ENCODE measurements at regions not wholly inside any gene's neighbourhood (a gene's known extent, or its start where the extent isn't known, plus 50 kb on each side); places are given as distances from the start of the nearest gene placed in this dataset.

- Histone ChIP-seq H3K4me3 (ENCODE audit: low read depth, low read length) (no peak overlapping the region), H3K4me1 (ENCODE audit: control insufficient read depth, insufficient read depth, low read length) (peaks cover 7% of the 10 kb centered on the region; the same call in 1 of the 2 replicates), H3K9ac (ENCODE audit: low read length) (no peak overlapping the region)
Measured at GRCh38 chr6:108797951-108798669, 50.1 kb upstream of the ARMC2 start.

More at GRCh38 chr6:108797951-108798669, 50.1 kb upstream of the ARMC2 start:
- Histone ChIP-seq H3K9me3 (ENCODE audit: control insufficient read depth, insufficient read depth, low read depth, low read length) (no peaks in the 10 kb centered on the region), H3K27me3 (ENCODE audit: control insufficient read depth, insufficient read depth, low read length) (no peaks in the 10 kb centered on the region; the same call in 1 of the 2 replicates), H3K36me3 (ENCODE audit: control insufficient read depth, insufficient read depth, low read length) (no peaks in the 10 kb centered on the region), H3K27ac (ENCODE audit: low read depth, low read length) (no peak overlapping the region)

Measured in HUES6 (cell line).